HG03460 (cell line): ENCODE measurements at regions not wholly inside any gene's neighbourhood (a gene's known extent, or its start where the extent isn't known, plus 50 kb on each side); places are given as distances from the start of the nearest gene placed in this dataset.

Source experiments
- ATAC-seq: cut with Tn5 transposase; IDR thresholded peaks from one replicate; pipeline ENCODE4 v1.9.1; 2021; ENCODE audit not compliant: unreplicated experiment

GRCh38 chr1:208766832-208767231 lies 522.6 kb upstream of the PLXNA2 start:
- no peak for ATAC-seq

- no peak for ATAC-seq
These were observed 523.6 kb upstream of the PLXNA2 start for GRCh38 chr1:208767816-208768215.

GRCh38 chr1:208772891-208773290 lies 528.7 kb upstream of the PLXNA2 start:
- ATAC-seq: no peak

GRCh38 chr1:208775841-208776240 lies 531.7 kb upstream of the PLXNA2 start:
- ATAC-seq: no peak

- ATAC-seq: no peak
These were observed 534.2 kb upstream of the PLXNA2 start for GRCh38 chr1:208778417-208778816.

GRCh38 chr1:208781391-208782045 lies 537.3 kb upstream of the PLXNA2 start:
- ATAC-seq: no peak

- no peak for ATAC-seq
These were observed 538.0 kb upstream of the PLXNA2 start for GRCh38 chr1:208782186-208782585.

- ATAC-seq: no peak
These were observed 541.4 kb upstream of the PLXNA2 start for GRCh38 chr1:208785629-208786028.

- no peak for ATAC-seq
These were observed 543.0 kb upstream of the PLXNA2 start for GRCh38 chr1:208787219-208787618.

- no peak for ATAC-seq
These were observed 543.9 kb upstream of the PLXNA2 start for GRCh38 chr1:208788013-208788540.

- no peak for ATAC-seq
These were observed 547.3 kb upstream of the PLXNA2 start for GRCh38 chr1:208791456-208791855.

GRCh38 chr1:208793861-208794345 lies 549.7 kb upstream of the PLXNA2 start:
- ATAC-seq: no peak

GRCh38 chr1:208799186-208799585 lies 555.0 kb upstream of the PLXNA2 start:
- ATAC-seq: no peak

- ATAC-seq: no peak
These were observed 559.0 kb upstream of the PLXNA2 start for GRCh38 chr1:208803011-208803811.

GRCh38 chr1:208807446-208808127 lies 563.4 kb upstream of the PLXNA2 start:
- no peak for ATAC-seq

GRCh38 chr1:208808301-208808700 lies 564.1 kb upstream of the PLXNA2 start:
- ATAC-seq: no peak

GRCh38 chr1:208809876-208810275 lies 565.7 kb upstream of the PLXNA2 start:
- no peak for ATAC-seq

- no peak for ATAC-seq
These were observed 574.7 kb upstream of the PLXNA2 start for GRCh38 chr1:208818770-208819445.

GRCh38 chr1:208820580-208821212 lies 576.5 kb upstream of the PLXNA2 start:
- no peak for ATAC-seq

- ATAC-seq: no peak
These were observed 577.8 kb upstream of the PLXNA2 start for GRCh38 chr1:208821939-208822338.
